Endodermal cell (in vitro differentiated cells): ENCODE measurements at regions not wholly inside any gene's neighbourhood (a gene's known extent, or its start where the extent isn't known, plus 50 kb on each side); places are given as distances from the start of the nearest gene placed in this dataset.

Source experiments
- DNase-seq: peaks from one replicate; pipeline ENCODE4 v3.0.0-alpha.2; 2017
- H3K27ac ChIP-seq: 2 replicates; pipeline ENCODE4 v1.5.1; 2013; ENCODE audit warnings: mild to moderate bottlenecking, low read depth, low read length, moderate library complexity
- H3K27me3 ChIP-seq: 2 replicates; pipeline ENCODE4 v1.6.1; 2013; ENCODE audit warnings: mild to moderate bottlenecking, low read length, moderate library complexity; ENCODE audit not compliant: insufficient read depth, control insufficient read depth, poor library complexity, severe bottlenecking
- H3K36me3 ChIP-seq: 2 replicates; pipeline ENCODE4 v1.7.0; 2013; ENCODE audit warnings: mild to moderate bottlenecking, low read length, moderate library complexity; ENCODE audit not compliant: control insufficient read depth, insufficient read depth
- H3K4me1 ChIP-seq: one replicate; pipeline ENCODE4 v1.7.0; 2013; ENCODE audit warnings: low read length; ENCODE audit not compliant: control insufficient read depth, insufficient read depth
- H3K4me3 ChIP-seq: 2 replicates; pipeline ENCODE4 v1.5.1; 2013; ENCODE audit warnings: mild to moderate bottlenecking, low read length, moderate library complexity
- H3K9ac ChIP-seq: 2 replicates; pipeline ENCODE4 v1.6.1; 2013; ENCODE audit warnings: mild to moderate bottlenecking, low read length, moderate library complexity; ENCODE audit not compliant: poor library complexity, severe bottlenecking; ENCODE audit errors: extremely low read depth
- H3K9me3 ChIP-seq: 2 replicates; pipeline ENCODE4 v1.6.1; 2013; ENCODE audit warnings: mild to moderate bottlenecking, low read length, moderate library complexity; ENCODE audit not compliant: control insufficient read depth
- H3K27ac Mint-ChIP-seq: 2 replicates; pipeline ENCODE4 v1.8.0; 2020; ENCODE audit warnings: mixed read lengths
- H3K27me3 Mint-ChIP-seq: 2 replicates; pipeline ENCODE4 v1.8.0; 2021; ENCODE audit warnings: mild to moderate bottlenecking, mixed read lengths; ENCODE audit not compliant: insufficient read depth
- H3K36me3 Mint-ChIP-seq: 2 replicates; pipeline ENCODE4 v1.8.0; 2020; ENCODE audit warnings: low read depth, mixed read lengths
- H3K4me1 Mint-ChIP-seq: 2 replicates; pipeline ENCODE4 v1.8.0; 2020; ENCODE audit warnings: mixed read lengths
- H3K4me3 Mint-ChIP-seq: 2 replicates; pipeline ENCODE4 v1.8.0; 2020; ENCODE audit warnings: mild to moderate bottlenecking, moderate library complexity, mixed read lengths
- H3K9me3 Mint-ChIP-seq: 2 replicates; pipeline ENCODE4 v1.8.0; 2020; ENCODE audit warnings: mild to moderate bottlenecking, mixed read lengths
- CTCF ChIP-seq: fragments of 200-600 bp; sonication (generic); conservative IDR thresholded peaks from 2 replicates; pipeline ENCODE4 v1.5.0; 2021; ENCODE audit warnings: antibody characterized with exemption, mild to moderate bottlenecking
- WGBS, 2 experiments: methylation state at CpG; one replicate each; pipeline versions ENCODE4 v1.1.5 to v1.1.7; 2013; ENCODE audit warnings: missing lambda C conversion rate in 2 of 2, mixed read lengths in 1 of 2; ENCODE audit not compliant: insufficient coverage in 1 of 2, insufficient read length in 1 of 2; 5-methylcytosine and 5-hydroxymethylcytosine counted together

- Histone ChIP-seq H3K4me1 (no peaks in the 10 kb centered on the region), H3K27ac (no peak overlapping the region), H3K9ac (no peak overlapping the region), H3K4me3 (no peak overlapping the region), H3K27me3 (no peaks in the 10 kb centered on the region), H3K36me3 (no peaks in the 10 kb centered on the region), H3K9me3 (no peaks in the 10 kb centered on the region)
- peak; percentile 83 for DNase-seq
- Mint-ChIP-seq H3K4me1 (no peaks in the 10 kb centered on the region), H3K36me3 (no peaks in the 10 kb centered on the region), H3K4me3 (no peak overlapping the region), H3K27ac (no peak overlapping the region), H3K27me3 (no peaks in the 10 kb centered on the region), H3K9me3 (no peaks in the 10 kb centered on the region)
- 46 to 60% methylated on average over 2 to 6 of the region's 6 CpGs for WGBS, 2 experiments
- TF ChIP-seq CTCF = peak; percentile 58
Observed at GRCh38 chr4:146124023-146124680, 51.4 kb upstream of the LSM6 start.

GRCh38 chr4:146123231-146123630 is 52.3 kb upstream of the LSM6 start:
- Mint-ChIP-seq H3K9me3 (no peaks in the 10 kb centered on the region), H3K27me3 (no peaks in the 10 kb centered on the region), H3K27ac (no peak overlapping the region), H3K4me3 (no peak overlapping the region), H3K4me1 (no peaks in the 10 kb centered on the region), H3K36me3 (no peaks in the 10 kb centered on the region)
- Histone ChIP-seq H3K27me3 (no peaks in the 10 kb centered on the region), H3K36me3 (no peaks in the 10 kb centered on the region), H3K4me3 (no peak overlapping the region), H3K9me3 (no peaks in the 10 kb centered on the region), H3K9ac (no peak overlapping the region), H3K27ac (no peak overlapping the region), H3K4me1 (no peaks in the 10 kb centered on the region)
- no peak for TF ChIP-seq CTCF
- no peak for DNase-seq
- 86 to 96% methylated on average over 1 of the region's 1 CpG for WGBS, 2 experiments

GRCh38 chr4:146122398-146122797 is 53.1 kb upstream of the LSM6 start:
- H3K9me3 Mint-ChIP-seq = no peaks in the 10 kb centered on the region
- no peak overlapping the region for H3K4me3 ChIP-seq
- no peaks in the 10 kb centered on the region for H3K9me3 ChIP-seq
- no peaks in the 10 kb centered on the region for H3K27me3 Mint-ChIP-seq
- no peak overlapping the region for H3K27ac ChIP-seq
- no peaks in the 10 kb centered on the region for H3K36me3 ChIP-seq
- H3K27me3 ChIP-seq = no peaks in the 10 kb centered on the region
- no peak overlapping the region for H3K27ac Mint-ChIP-seq
- H3K4me1 Mint-ChIP-seq = no peaks in the 10 kb centered on the region
- no peak for TF ChIP-seq CTCF
- no peak overlapping the region for H3K4me3 Mint-ChIP-seq
- H3K36me3 Mint-ChIP-seq = no peaks in the 10 kb centered on the region
- H3K9ac ChIP-seq = no peak overlapping the region
- DNase-seq = no peak
- H3K4me1 ChIP-seq = no peaks in the 10 kb centered on the region
- WGBS, 2 experiments = 90 to 93% methylated on average over 5 to 6 of the region's 6 CpGs
